ENCODE measurements at regions not wholly inside any gene's neighbourhood (a gene's known extent, or its start where the extent isn't known, plus 50 kb on each side); places are given as distances from the start of the nearest gene placed in this dataset.

GRCh38 chr5:87095787-87096186, 171.9 kb upstream of the RASA1 start:
- no peak for TF ChIP-seq FOXM1 (IDR thresholded peaks at IDR 0.05; ENCODE audit: borderline replicate concordance, low read depth)
- no peak for TF ChIP-seq CREB1 (IDR thresholded peaks at IDR 0.05; ENCODE audit: low read depth)
- TF ChIP-seq YY1 (IDR thresholded peaks at IDR 0.05; ENCODE audit: low read depth), result no peak
- no peak for TF ChIP-seq REST (IDR thresholded peaks at IDR 0.05; ENCODE audit: low read depth)
- no peak for TF ChIP-seq USF1 (IDR thresholded peaks at IDR 0.05)
- no peak for TF ChIP-seq EGR1 (IDR thresholded peaks at IDR 0.05)
- no peak for TF ChIP-seq TEAD4 (IDR thresholded peaks at IDR 0.05)
- TF ChIP-seq ZBTB7A (IDR thresholded peaks at IDR 0.05; ENCODE audit: low read depth), result no peak
- TF ChIP-seq TAF1 (IDR thresholded peaks at IDR 0.05; ENCODE audit: low read depth), result no peak
- TF ChIP-seq TCF12 (IDR thresholded peaks at IDR 0.05; ENCODE audit: low read depth), result no peak
- TF ChIP-seq CEBPB (IDR thresholded peaks at IDR 0.05), result no peak
